ENCODE measurements at regions not wholly inside any gene's neighbourhood (a gene's known extent, or its start where the extent isn't known, plus 50 kb on each side); places are given as distances from the start of the nearest gene placed in this dataset.

- TF ChIP-seq POLR2A (IDR thresholded peaks at IDR 0.05) = no peak
- no peak for TF ChIP-seq CTCF (IDR thresholded peaks at IDR 0.05)
- DNase-seq = peak in 1 of 4 donors; percentile 11
- Histone ChIP-seq H3K4me1 (peaks cover 13% of the 10 kb centered on the region), H3K4me3 (no peak overlapping the region), H3K27me3 (peaks cover 0 to 2% of the 10 kb centered on the region in 2 donors), H3K27ac (no peak overlapping the region), H3K9me3 (no peaks in the 10 kb centered on the region), H3K36me3 (replicated peaks in 1 of 2; ENCODE audit: insufficient read depth in 1 of 2, low read depth in 2 of 2) (no peaks in the 10 kb centered on the region)
- 68 to 72% methylated on average over 4 of the region's 4 CpGs for WGBS, 2 donors
- no peak for ATAC-seq
- intact Hi-C loops (cut with DNase I) = no loop called here
Measured at GRCh38 chr6:119482850-119483285, 133.3 kb upstream of the MAN1A1 start.

GRCh38 chr6:119481976-119482375 lies 132.4 kb upstream of the MAN1A1 start:
- WGBS, 2 donors = 91 to 93% methylated on average over 1 of the region's 1 CpG
- intact Hi-C loops (cut with DNase I) = no loop called here

GRCh38 chr6:119480961-119481497 lies 131.5 kb upstream of the MAN1A1 start:
- Histone ChIP-seq H3K4me3 (no peak overlapping the region), H3K4me1 (peaks cover 13% of the 10 kb centered on the region), H3K36me3 (replicated peaks in 1 of 2; ENCODE audit: insufficient read depth in 1 of 2, low read depth in 2 of 2) (no peaks in the 10 kb centered on the region), H3K27ac (no peak overlapping the region), H3K9me3 (no peaks in the 10 kb centered on the region), H3K27me3 (peaks cover 0 to under 1% of the 10 kb centered on the region in 2 donors)
- TF ChIP-seq POLR2A (IDR thresholded peaks at IDR 0.05) (no peak), CTCF (IDR thresholded peaks at IDR 0.05) (no peak)
- 88 to 97% methylated on average over 1 of the region's 1 CpG for WGBS, 2 donors
- DNase-seq = no peak
- ATAC-seq = no peak
- intact Hi-C loops (cut with DNase I) = no loop called here

More at GRCh38 chr6:119481976-119482375, 132.4 kb upstream of the MAN1A1 start:
- Histone ChIP-seq H3K27ac (no peak overlapping the region), H3K4me3 (no peak overlapping the region), H3K9me3 (no peaks in the 10 kb centered on the region), H3K27me3 (peaks cover 0 to 2% of the 10 kb centered on the region in 2 donors), H3K36me3 (replicated peaks in 1 of 2; ENCODE audit: insufficient read depth in 1 of 2, low read depth in 2 of 2) (no peaks in the 10 kb centered on the region), H3K4me1 (peaks cover 13% of the 10 kb centered on the region)
- no peak for DNase-seq
- TF ChIP-seq POLR2A (IDR thresholded peaks at IDR 0.05) (no peak), CTCF (IDR thresholded peaks at IDR 0.05) (no peak)
- no peak for ATAC-seq

GRCh38 chr6:119479860-119480655 lies 130.5 kb upstream of the MAN1A1 start:
- H3K27me3 ChIP-seq = no peaks in the 10 kb centered on the region
- no peaks in the 10 kb centered on the region for H3K9me3 ChIP-seq
- TF ChIP-seq CTCF (IDR thresholded peaks at IDR 0.05) = no peak
- TF ChIP-seq POLR2A (IDR thresholded peaks at IDR 0.05) = no peak
- intact Hi-C loops (cut with DNase I) = no loop called here
- no peaks in the 10 kb centered on the region for H3K36me3 ChIP-seq (replicated peaks in 1 of 2; ENCODE audit: insufficient read depth in 1 of 2, low read depth in 2 of 2)
- 61 to 68% methylated on average over 2 of the region's 2 CpGs for WGBS, 2 donors
- H3K4me3 ChIP-seq = no peak overlapping the region
- peak overlapping the region in 1 of 4 donors; percentile 4 for H3K27ac ChIP-seq
- peak in 1 of 4 donors; percentile 19 for DNase-seq
- no peak for ATAC-seq
- peaks cover 13% of the 10 kb centered on the region for H3K4me1 ChIP-seq

Data from body of pancreas (tissue), 4 donors.